ENCODE measurements at regions not wholly inside any gene's neighbourhood (a gene's known extent, or its start where the extent isn't known, plus 50 kb on each side); places are given as distances from the start of the nearest gene placed in this dataset.

- Mint-ChIP-seq H3K4me1 (ENCODE audit: low read depth) (no peaks in the 10 kb centered on the region), H3K9me3 (no peaks in the 10 kb centered on the region), H3K27ac (no peak overlapping the region), H3K36me3 (ENCODE audit: low read depth) (no peaks in the 10 kb centered on the region), H3K4me3 (no peak overlapping the region), H3K27me3 (no peaks in the 10 kb centered on the region)
These were observed 235.2 kb upstream of the TNRC6C start for GRCh38 chr17:77723071-77723908.

- H3K36me3 Mint-ChIP-seq (ENCODE audit: low read depth), result no peaks in the 10 kb centered on the region
- no peak overlapping the region for H3K27ac Mint-ChIP-seq
These were observed 234.3 kb upstream of the TNRC6C start for GRCh38 chr17:77723909-77724875.

DNA sequence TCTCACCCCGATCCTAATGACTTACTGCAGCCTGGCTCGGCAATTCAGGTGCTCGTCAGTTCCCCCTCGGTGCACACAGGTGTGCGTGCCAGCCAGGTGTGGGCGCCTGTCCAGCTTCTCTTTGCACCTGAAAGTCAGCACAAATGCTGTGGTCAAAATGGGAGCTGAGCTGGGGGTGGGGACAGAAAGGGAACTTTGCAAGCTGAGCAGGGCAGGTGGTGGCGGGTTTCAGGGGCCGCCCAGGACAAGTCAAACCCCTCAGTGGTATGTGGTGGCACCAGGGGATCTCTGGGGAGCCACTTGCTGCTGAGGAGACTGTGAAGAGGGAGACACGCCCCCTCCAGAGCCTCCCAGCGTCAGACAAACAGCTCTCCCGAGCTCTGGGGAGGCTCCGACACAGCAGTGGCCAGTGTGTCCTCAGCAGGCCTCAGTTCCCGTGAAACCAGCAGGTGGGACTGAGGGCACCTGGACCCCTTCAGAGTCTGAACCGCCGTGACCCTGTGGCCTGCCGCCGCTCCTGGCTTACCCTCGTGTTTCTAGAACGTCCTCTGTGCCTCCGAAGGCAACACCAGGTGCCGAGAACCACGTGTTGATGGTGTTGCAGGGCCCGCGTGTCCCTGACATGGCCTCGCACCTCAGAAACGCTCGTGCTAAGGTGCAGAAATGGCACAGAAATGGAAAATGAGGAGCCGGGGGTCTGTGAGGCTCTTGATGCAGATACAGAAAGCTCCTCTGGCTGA is 233.5 kb upstream of the TNRC6C start:
- Mint-ChIP-seq H3K4me3 (no peak overlapping the region), H3K27ac (no peak overlapping the region), H3K4me1 (ENCODE audit: low read depth) (no peaks in the 10 kb centered on the region), H3K27me3 (no peaks in the 10 kb centered on the region), H3K36me3 (ENCODE audit: low read depth) (no peaks in the 10 kb centered on the region), H3K9me3 (no peaks in the 10 kb centered on the region)

More at GRCh38 chr17:77723909-77724875, 234.3 kb upstream of the TNRC6C start:
- Mint-ChIP-seq H3K9me3 (no peaks in the 10 kb centered on the region), H3K4me3 (no peak overlapping the region), H3K4me1 (ENCODE audit: low read depth) (no peaks in the 10 kb centered on the region), H3K27me3 (no peaks in the 10 kb centered on the region)

- H3K9me3 Mint-ChIP-seq, result no peaks in the 10 kb centered on the region
- H3K27me3 Mint-ChIP-seq, result no peaks in the 10 kb centered on the region
- H3K36me3 Mint-ChIP-seq (ENCODE audit: low read depth), result no peaks in the 10 kb centered on the region
- H3K4me3 Mint-ChIP-seq, result no peak overlapping the region
- no peaks in the 10 kb centered on the region for H3K4me1 Mint-ChIP-seq (ENCODE audit: low read depth)
- H3K27ac Mint-ChIP-seq, result no peak overlapping the region
These were observed 232.7 kb upstream of the TNRC6C start for GRCh38 chr17:77725846-77726245.

GRCh38 chr17:77726549-77727006 is 231.9 kb upstream of the TNRC6C start:
- Mint-ChIP-seq H3K9me3 (no peaks in the 10 kb centered on the region), H3K27ac (no peak overlapping the region), H3K4me3 (no peak overlapping the region), H3K36me3 (ENCODE audit: low read depth) (no peaks in the 10 kb centered on the region), H3K27me3 (no peaks in the 10 kb centered on the region), H3K4me1 (ENCODE audit: low read depth) (no peaks in the 10 kb centered on the region)

DNA sequence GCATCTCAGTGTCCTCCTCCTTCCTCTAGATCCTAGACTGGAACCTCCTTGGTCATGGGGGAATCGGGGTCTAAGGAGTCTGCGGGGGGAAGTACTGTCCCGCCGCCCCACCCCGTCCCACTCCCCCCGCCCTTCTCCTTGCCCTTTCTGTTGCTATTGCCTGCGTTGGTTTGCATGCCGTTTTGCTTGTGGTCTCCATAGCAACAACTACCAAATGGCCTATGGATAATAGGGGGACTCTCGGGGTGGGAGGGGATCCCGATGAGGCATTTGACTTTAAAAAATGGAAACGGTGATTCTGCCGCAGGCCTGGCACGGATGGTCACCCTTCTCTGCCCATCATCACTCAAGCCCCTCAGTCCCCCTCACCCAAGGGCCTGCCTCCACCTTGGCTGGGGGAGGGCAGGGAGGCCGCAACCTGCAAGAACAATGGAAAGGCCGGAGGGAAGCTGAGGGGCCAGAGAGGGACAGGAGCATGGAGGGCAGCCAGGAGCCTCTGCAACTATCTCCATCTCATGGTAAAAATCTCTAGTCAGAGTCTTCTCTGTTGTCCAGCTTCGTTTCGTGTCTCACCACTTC is 231.4 kb upstream of the TNRC6C start:
- Mint-ChIP-seq H3K4me3 (no peak overlapping the region), H3K9me3 (no peaks in the 10 kb centered on the region), H3K27me3 (no peaks in the 10 kb centered on the region), H3K36me3 (ENCODE audit: low read depth) (no peaks in the 10 kb centered on the region), H3K4me1 (ENCODE audit: low read depth) (no peaks in the 10 kb centered on the region), H3K27ac (no peak overlapping the region)

GRCh38 chr17:77728474-77728795 is 230.1 kb upstream of the TNRC6C start:
- Mint-ChIP-seq H3K4me1 (ENCODE audit: low read depth) (no peaks in the 10 kb centered on the region), H3K9me3 (peaks cover 8% of the 10 kb centered on the region)

DNA sequence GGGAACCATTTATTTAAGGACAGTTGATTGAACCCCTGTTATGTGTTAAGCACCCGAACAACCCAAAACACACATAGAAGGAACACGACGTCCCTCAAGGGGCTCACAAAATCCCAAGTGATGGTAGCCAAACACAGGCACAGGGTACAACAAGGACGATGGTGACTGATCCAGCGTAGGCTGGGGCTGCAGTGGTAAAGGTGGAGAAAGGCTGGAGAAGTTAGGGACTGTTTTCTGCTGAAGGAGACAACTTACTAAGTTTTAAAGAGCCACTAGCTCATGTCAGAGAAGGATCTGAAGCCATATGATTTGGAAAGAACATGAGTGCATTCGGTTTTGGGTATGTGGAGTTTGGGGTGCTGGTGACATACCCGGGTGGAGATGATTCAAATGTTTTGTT is 229.6 kb upstream of the TNRC6C start:
- Mint-ChIP-seq H3K4me1 (ENCODE audit: low read depth) (no peaks in the 10 kb centered on the region), H3K27me3 (peaks cover 13% of the 10 kb centered on the region)

More at GRCh38 chr17:77728474-77728795, 230.1 kb upstream of the TNRC6C start:
- H3K27me3 Mint-ChIP-seq, result peaks cover 8% of the 10 kb centered on the region
- H3K27ac Mint-ChIP-seq, result no peak overlapping the region
- H3K4me3 Mint-ChIP-seq, result no peak overlapping the region
- H3K36me3 Mint-ChIP-seq (ENCODE audit: low read depth), result peaks cover 7% of the 10 kb centered on the region

DNA sequence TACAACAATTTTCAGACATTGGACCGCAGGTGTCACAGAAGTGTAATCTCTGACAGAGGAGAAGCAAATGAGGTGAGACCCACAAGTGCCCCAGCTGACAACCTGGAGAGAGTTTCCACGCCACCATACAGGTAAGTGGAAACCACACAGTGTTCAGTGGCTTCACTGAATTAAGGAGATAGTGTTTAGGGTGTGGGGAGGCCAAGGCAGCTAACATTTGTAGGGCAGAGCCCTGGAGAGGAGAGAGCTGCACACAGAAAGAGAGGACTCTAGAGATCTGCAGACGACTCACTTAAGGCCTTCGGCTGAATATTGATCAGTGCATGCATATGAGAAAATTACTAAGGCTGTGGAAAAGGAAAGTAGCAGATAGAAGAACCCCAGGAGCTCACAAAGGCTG is 228.9 kb upstream of the TNRC6C start:
- H3K9me3 Mint-ChIP-seq, result peaks cover 8% of the 10 kb centered on the region
- H3K27me3 Mint-ChIP-seq, result peaks cover 13% of the 10 kb centered on the region
- peaks cover 7% of the 10 kb centered on the region for H3K36me3 Mint-ChIP-seq (ENCODE audit: low read depth)
- no peaks in the 10 kb centered on the region for H3K4me1 Mint-ChIP-seq (ENCODE audit: low read depth)
- H3K27ac Mint-ChIP-seq, result no peak overlapping the region
- no peak overlapping the region for H3K4me3 Mint-ChIP-seq

More for the DNA sequence above, 229.6 kb upstream of the TNRC6C start:
- Mint-ChIP-seq H3K4me3 (no peak overlapping the region), H3K27ac (no peak overlapping the region), H3K9me3 (peaks cover 8% of the 10 kb centered on the region), H3K36me3 (ENCODE audit: low read depth) (peaks cover 7% of the 10 kb centered on the region)

GRCh38 chr17:77730376-77730775 is 228.1 kb upstream of the TNRC6C start:
- Mint-ChIP-seq H3K36me3 (ENCODE audit: low read depth) (peaks cover 7% of the 10 kb centered on the region), H3K9me3 (peaks cover 8% of the 10 kb centered on the region), H3K27me3 (peaks cover 13% of the 10 kb centered on the region), H3K27ac (no peak overlapping the region), H3K4me3 (no peak overlapping the region), H3K4me1 (ENCODE audit: low read depth) (no peaks in the 10 kb centered on the region)

DNA sequence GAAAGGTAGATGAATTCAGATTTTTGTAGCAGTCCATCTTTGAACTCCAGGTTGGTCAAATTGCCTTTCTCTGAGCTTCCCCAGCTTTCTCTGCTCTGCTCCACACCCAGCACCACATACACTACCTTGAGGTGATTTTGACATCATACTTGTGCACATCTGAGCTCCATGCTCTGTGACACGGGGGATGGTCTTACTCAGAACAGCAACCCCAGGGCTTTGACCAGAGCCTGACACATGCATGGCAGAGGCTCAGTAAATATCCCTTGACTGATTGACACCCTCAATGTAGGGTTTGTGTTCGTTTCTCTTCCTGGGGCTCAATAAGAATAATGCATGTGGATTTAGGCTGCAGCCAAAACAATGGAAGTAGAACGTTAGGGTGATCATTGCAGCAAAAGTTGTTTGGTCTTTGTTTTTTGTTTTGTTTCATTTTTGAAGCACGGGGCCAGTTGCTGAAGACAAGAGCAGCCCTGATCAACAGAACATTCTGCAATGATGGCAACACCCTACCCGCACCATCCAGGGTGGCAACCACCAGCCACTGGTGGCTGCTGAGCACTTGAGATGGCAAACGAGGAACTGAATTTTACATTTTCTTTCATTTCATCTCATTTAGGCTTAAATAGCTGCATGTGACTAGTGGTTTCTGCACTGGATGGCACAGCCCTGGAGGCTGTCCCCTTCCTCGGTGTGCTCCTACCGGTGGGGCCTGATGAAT is 224.8 kb upstream of the TNRC6C start:
- H3K4me3 Mint-ChIP-seq, result no peak overlapping the region
- H3K36me3 Mint-ChIP-seq (ENCODE audit: low read depth), result peaks cover 7% of the 10 kb centered on the region
- H3K4me1 Mint-ChIP-seq (ENCODE audit: low read depth), result no peaks in the 10 kb centered on the region
- H3K27ac Mint-ChIP-seq, result no peak overlapping the region
- H3K9me3 Mint-ChIP-seq, result peaks cover 8% of the 10 kb centered on the region
- peaks cover 13% of the 10 kb centered on the region for H3K27me3 Mint-ChIP-seq

- Mint-ChIP-seq H3K4me1 (ENCODE audit: low read depth) (no peaks in the 10 kb centered on the region), H3K27me3 (peaks cover 13% of the 10 kb centered on the region), H3K36me3 (ENCODE audit: low read depth) (peaks cover 7% of the 10 kb centered on the region), H3K27ac (no peak overlapping the region), H3K4me3 (no peak overlapping the region), H3K9me3 (peaks cover 8% of the 10 kb centered on the region)
These were observed 224.0 kb upstream of the TNRC6C start for GRCh38 chr17:77734371-77735080.

DNA sequence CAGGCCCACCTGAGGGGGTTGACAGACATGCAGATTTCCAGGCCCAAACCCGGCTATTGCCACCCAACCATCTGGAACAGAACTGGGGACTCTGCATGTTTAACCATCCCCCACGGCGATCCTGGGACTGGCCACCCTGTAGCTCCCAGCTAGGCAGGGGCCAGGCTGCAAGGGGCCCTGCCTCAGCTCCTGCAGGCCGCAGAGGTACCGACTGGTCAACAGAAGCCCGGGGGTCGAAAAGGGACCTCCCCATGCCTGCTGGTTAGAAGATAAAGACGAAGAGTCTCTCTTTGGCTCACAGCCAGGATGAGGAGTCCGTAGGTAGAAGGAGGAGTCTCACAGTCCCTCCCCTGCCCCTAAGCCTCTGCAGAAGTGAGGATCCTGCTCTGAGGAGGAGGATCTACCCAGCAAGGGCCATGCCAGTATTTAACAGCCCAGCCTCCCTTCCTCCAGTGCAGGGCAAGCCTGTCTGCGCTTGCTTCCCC is 223.4 kb upstream of the TNRC6C start:
- Mint-ChIP-seq H3K9me3 (peaks cover 8% of the 10 kb centered on the region), H3K4me3 (no peak overlapping the region), H3K36me3 (ENCODE audit: low read depth) (peaks cover 7% of the 10 kb centered on the region), H3K4me1 (ENCODE audit: low read depth) (no peaks in the 10 kb centered on the region), H3K27ac (no peak overlapping the region), H3K27me3 (peaks cover 13% of the 10 kb centered on the region)

All from stimulated activated naive CD8-positive, alpha-beta T cell treated with anti-CD3 and anti-CD28 coated beads, Interleukin-15, Interleukin-2, amounts not matched to agents 100 ng/mL and 50 ng/mL, for 24 hours (primary cell).